PC-3 (cell line): ENCODE measurements at regions not wholly inside any gene's neighbourhood (a gene's known extent, or its start where the extent isn't known, plus 50 kb on each side); places are given as distances from the start of the nearest gene placed in this dataset.
A peak's percentile ranks its signal among the peaks of the same experiment; 100 is the strongest.

Experiments used
- ATAC-seq: fragments of 200-7000 bp; cut with Tn5 transposase; 2 replicates; pipeline ENCODE4 v1.9.1; 2020; ENCODE audit warnings: mild to moderate bottlenecking, moderate library complexity
- BruUV-seq: library from RNA; stranded (reverse); fragments of 400-500 nt; replicated peaks from 2 replicates; lab custom pipeline; 2021; lab: Mats Ljungman, UMichigan
- CTCF ChIA-PET: fragments of 300-600 bp; sonication (Branson Sonifier 250); formaldehyde crosslinking; loops from one replicate; lab custom pipeline; 2022; ENCODE audit warnings: antibody characterized with exemption; lab: Charles Lee
- POLR2A ChIA-PET: fragments of 300-600 bp; sonication (Branson Sonifier 250); formaldehyde crosslinking; loops from one replicate; lab custom pipeline; 2022; ENCODE audit warnings: antibody characterized with exemption; ENCODE audit not compliant: unreplicated experiment; lab: Charles Lee
- DNase-seq: peaks from one replicate; pipeline ENCODE4 v3.0.0-alpha.2; 2015
- H2AFZ ChIP-seq: fragments of 300-600 bp; sonication (generic); 2 replicates; pipeline ENCODE4 v1.6.0; 2016; ENCODE audit warnings: antibody characterized with exemption, low read length
- H3F3A ChIP-seq: fragments of 300-600 bp; sonication (generic); one replicate; pipeline ENCODE4 v1.6.0; 2017; ENCODE audit warnings: antibody characterized with exemption, low read length, control low read depth, mild to moderate bottlenecking; ENCODE audit not compliant: unreplicated experiment
- H3K27ac ChIP-seq: fragments of 300-600 bp; sonication (generic); 2 replicates; pipeline ENCODE4 v1.5.1; 2016; ENCODE audit warnings: mild to moderate bottlenecking, low read length
- H3K27me3 ChIP-seq: fragments of 300-600 bp; sonication (generic); 2 replicates; pipeline ENCODE4 v1.6.1; 2016; ENCODE audit warnings: low read length, mixed read lengths
- H3K36me3 ChIP-seq: fragments of 300-600 bp; sonication (generic); 2 replicates; pipeline ENCODE4 v1.6.1; 2016; ENCODE audit warnings: low read depth, mixed run types, low read length, mixed read lengths
- H3K4me1 ChIP-seq: fragments of 300-600 bp; sonication (generic); 2 replicates; pipeline ENCODE4 v1.5.1; 2016; ENCODE audit warnings: low read length; ENCODE audit not compliant: insufficient read depth
- H3K4me2 ChIP-seq: fragments of 300-600 bp; sonication (generic); 2 replicates; pipeline ENCODE4 v1.6.0; 2016; ENCODE audit warnings: low read length
- H3K4me3 ChIP-seq: fragments of 300-600 bp; sonication (generic); 2 replicates; pipeline ENCODE4 v1.5.1; 2016; ENCODE audit warnings: mild to moderate bottlenecking, low read length, mixed read lengths
- H3K79me2 ChIP-seq: fragments of 300-600 bp; sonication (generic); 2 replicates; pipeline ENCODE4 v1.6.1; 2017; ENCODE audit warnings: low read length, mixed read lengths
- H3K9ac ChIP-seq: fragments of 300-600 bp; sonication (generic); 2 replicates; pipeline ENCODE4 v1.6.0; 2016; ENCODE audit warnings: mild to moderate bottlenecking, low read length
- H3K9me2 ChIP-seq: fragments of 300-600 bp; sonication (generic); replicated peaks from 2 replicates; pipeline ENCODE4 v1.6.1; 2016; ENCODE audit warnings: mixed run types, low read length, mixed read lengths
- H3K9me3 ChIP-seq: fragments of 300-600 bp; sonication (generic); 2 replicates; pipeline ENCODE4 v1.6.1; 2016; ENCODE audit warnings: low read length, mixed read lengths
- H4K20me1 ChIP-seq: fragments of 300-600 bp; sonication (generic); 2 replicates; pipeline ENCODE4 v1.6.1; 2016; ENCODE audit warnings: low read length, mixed read lengths
- EZH2 ChIP-seq: fragments of 300-600 bp; sonication (generic); IDR thresholded peaks from one replicate; pipeline ENCODE4 v1.6.1; 2017; ENCODE audit warnings: antibody characterized with exemption, mild to moderate bottlenecking, low read length; ENCODE audit not compliant: unreplicated experiment
- EZH2phosphoT487 ChIP-seq: fragments of 300-600 bp; sonication (generic); IDR thresholded peaks from 2 replicates; pipeline ENCODE4 v1.6.1; 2018; ENCODE audit warnings: mild to moderate bottlenecking, antibody characterized with exemption, low read length, borderline replicate concordance
- intact Hi-C: fragments of 100-400 bp; cut with micrococcal nuclease; formaldehyde crosslinking; loops from 2 replicates; pipeline ENCODE4 v1.9.0; 2023
- TF ChIP-seq, protein P1 (sequence below): fragments of 300-600 bp; sonication (generic); conservative IDR thresholded peaks from 2 replicates; pipeline ENCODE4 v1.5.1; 2017; ENCODE audit warnings: antibody characterized with exemption, low read depth, mild to moderate bottlenecking, low read length

DNA sequence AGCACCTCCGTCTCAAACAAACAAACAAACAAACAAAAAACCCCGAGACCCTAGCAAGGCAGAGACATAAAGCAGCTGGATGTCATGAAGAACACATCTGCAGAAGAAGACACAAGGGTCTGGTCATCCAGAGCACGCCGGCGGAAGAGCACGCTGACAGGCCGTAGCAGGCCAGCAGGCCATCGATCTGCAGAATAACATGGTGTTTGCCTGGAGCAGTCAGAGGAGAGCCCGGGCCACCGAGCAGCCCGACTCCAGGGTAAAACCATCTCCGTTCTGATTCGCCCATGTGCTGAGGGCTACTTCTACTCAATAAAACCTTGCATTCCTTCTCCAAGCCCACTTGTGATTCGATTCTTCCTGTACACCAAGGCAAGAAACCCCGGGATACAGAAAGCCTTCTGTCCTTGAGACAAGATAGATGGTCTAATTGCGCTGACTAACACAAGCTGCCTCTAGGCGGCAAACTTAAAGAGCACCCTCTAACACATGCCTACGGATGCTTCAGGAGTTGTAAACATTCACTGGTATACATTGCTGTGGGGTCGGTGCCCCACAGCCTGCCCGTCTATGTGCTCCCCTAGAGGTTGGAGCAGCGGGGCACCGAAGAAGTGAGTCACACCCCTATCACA lies 549.8 kb upstream of the NRXN1 start:
- BruUV-seq, result no TSS peak
- ChIA-PET POLR2A (no interaction called here), CTCF (no interaction called here)
- no peak overlapping the region; the same call in 1 of the 2 replicates for H2AFZ ChIP-seq
- H3K4me2 ChIP-seq, result no peak overlapping the region
- no peaks in the 10 kb centered on the region for H3K4me1 ChIP-seq
- H3K9ac ChIP-seq, result no peak overlapping the region
- no peaks in the 10 kb centered on the region for H3K9me3 ChIP-seq
- DNase-seq (no peak), ATAC-seq (peak; percentile 27; the same call in 1 of the 2 replicates)
- H3K4me3 ChIP-seq, result no peak overlapping the region
- no peaks in the 10 kb centered on the region for H4K20me1 ChIP-seq
- TF ChIP-seq EZH2 (no peak), EZH2phosphoT487 (no peak)
- TF ChIP-seq, protein P1, sequence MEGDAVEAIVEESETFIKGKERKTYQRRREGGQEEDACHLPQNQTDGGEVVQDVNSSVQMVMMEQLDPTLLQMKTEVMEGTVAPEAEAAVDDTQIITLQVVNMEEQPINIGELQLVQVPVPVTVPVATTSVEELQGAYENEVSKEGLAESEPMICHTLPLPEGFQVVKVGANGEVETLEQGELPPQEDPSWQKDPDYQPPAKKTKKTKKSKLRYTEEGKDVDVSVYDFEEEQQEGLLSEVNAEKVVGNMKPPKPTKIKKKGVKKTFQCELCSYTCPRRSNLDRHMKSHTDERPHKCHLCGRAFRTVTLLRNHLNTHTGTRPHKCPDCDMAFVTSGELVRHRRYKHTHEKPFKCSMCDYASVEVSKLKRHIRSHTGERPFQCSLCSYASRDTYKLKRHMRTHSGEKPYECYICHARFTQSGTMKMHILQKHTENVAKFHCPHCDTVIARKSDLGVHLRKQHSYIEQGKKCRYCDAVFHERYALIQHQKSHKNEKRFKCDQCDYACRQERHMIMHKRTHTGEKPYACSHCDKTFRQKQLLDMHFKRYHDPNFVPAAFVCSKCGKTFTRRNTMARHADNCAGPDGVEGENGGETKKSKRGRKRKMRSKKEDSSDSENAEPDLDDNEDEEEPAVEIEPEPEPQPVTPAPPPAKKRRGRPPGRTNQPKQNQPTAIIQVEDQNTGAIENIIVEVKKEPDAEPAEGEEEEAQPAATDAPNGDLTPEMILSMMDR, result no peak
- no peaks in the 10 kb centered on the region for H3K27me3 ChIP-seq
- H3K79me2 ChIP-seq, result no peaks in the 10 kb centered on the region
- no peaks in the 10 kb centered on the region for H3K36me3 ChIP-seq
- H3F3A ChIP-seq, result no peaks in the 10 kb centered on the region
- H3K9me2 ChIP-seq, result no peaks in the 10 kb centered on the region
- H3K27ac ChIP-seq, result no peak overlapping the region
- intact Hi-C loops, result no loop called here

DNA sequence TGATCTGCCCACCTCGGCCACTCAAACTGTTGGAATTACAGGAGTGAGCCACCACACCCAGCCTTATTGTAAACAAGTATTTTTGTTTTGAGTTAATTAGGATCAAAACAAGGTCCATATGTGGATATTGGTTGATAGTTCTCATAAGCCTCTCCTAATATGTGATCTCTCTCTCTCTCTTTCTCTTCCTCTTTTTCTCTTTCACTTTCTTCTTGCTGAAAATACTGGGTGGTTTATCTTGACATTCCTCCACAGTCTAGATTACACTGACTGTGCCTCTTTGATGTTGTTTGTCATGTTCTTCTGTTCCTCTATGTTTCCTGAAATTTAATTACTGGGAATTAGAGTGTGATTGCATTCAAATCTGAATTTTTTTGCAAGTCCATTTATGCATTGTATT lies 547.5 kb upstream of the NRXN1 start:
- no peaks in the 10 kb centered on the region for H3K9me2 ChIP-seq

DNA sequence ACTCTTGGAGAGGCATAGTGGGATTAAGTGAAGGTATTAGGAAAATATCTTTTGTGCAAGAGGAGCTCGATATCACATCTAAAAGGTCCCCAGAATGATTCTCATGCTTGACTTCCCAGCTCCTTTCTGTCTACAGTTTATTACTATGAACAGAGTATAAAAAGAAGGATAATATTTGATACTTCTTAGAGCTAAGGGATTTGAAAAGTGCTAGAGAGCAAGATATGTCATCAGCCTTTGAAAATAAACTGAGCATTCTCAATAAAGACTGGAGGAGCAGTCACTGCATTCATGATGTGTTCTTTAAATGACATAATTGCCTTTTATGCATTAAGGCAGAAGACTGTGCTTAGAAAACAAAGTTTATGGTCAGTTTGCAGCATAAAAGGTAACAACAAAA lies 543.2 kb upstream of the NRXN1 start:
- no peak for TF ChIP-seq EZH2
- TF ChIP-seq, protein P1, result no peak
- TF ChIP-seq EZH2phosphoT487, result no peak
- Histone ChIP-seq H3K9me2 (no peaks in the 10 kb centered on the region), H3K9me3 (no peaks in the 10 kb centered on the region), H3K4me2 (no peak overlapping the region), H4K20me1 (no peaks in the 10 kb centered on the region), H2AFZ (no peak overlapping the region), H3K79me2 (no peaks in the 10 kb centered on the region), H3K27ac (no peak overlapping the region), H3K4me1 (no peaks in the 10 kb centered on the region), H3F3A (no peaks in the 10 kb centered on the region), H3K4me3 (no peak overlapping the region), H3K27me3 (no peaks in the 10 kb centered on the region), H3K36me3 (no peaks in the 10 kb centered on the region), H3K9ac (no peak overlapping the region)
- intact Hi-C loops, result no loop called here
- no TSS peak for BruUV-seq
- DNase-seq (no peak), ATAC-seq (no peak)
- CTCF ChIA-PET, result no interaction called here
- POLR2A ChIA-PET, result interaction anchor here (0.6 kb wide), 1 partner anchor 12 kb away, joined by 6 read pairs; no protein-coding TSS in a partner anchor

More for the DNA sequence above, 547.5 kb upstream of the NRXN1 start:
- no peak overlapping the region for H3K4me3 ChIP-seq
- H3K9ac ChIP-seq, result no peak overlapping the region
- no peak overlapping the region for H3K4me2 ChIP-seq
- BruUV-seq, result no TSS peak
- ChIA-PET POLR2A (no interaction called here), CTCF (no interaction called here)
- no peak overlapping the region for H3K27ac ChIP-seq
- no peaks in the 10 kb centered on the region for H3K27me3 ChIP-seq
- no peaks in the 10 kb centered on the region for H3F3A ChIP-seq
- ATAC-seq, result no peak
- intact Hi-C loops, result no loop called here
- no peak overlapping the region for H2AFZ ChIP-seq
- no peaks in the 10 kb centered on the region for H3K79me2 ChIP-seq
- no peaks in the 10 kb centered on the region for H3K9me3 ChIP-seq
- no peaks in the 10 kb centered on the region for H3K4me1 ChIP-seq
- DNase-seq, result no peak
- TF ChIP-seq EZH2, result no peak
- TF ChIP-seq, protein P1, result no peak
- TF ChIP-seq EZH2phosphoT487, result no peak
- H3K36me3 ChIP-seq, result no peaks in the 10 kb centered on the region
- no peaks in the 10 kb centered on the region for H4K20me1 ChIP-seq
